ENCODE measurements at regions not wholly inside any gene's neighbourhood (a gene's known extent, or its start where the extent isn't known, plus 50 kb on each side); places are given as distances from the start of the nearest gene placed in this dataset.

GRCh38 chr6:8707369-8707768, 272.0 kb upstream of the SLC35B3 start:
- Histone ChIP-seq H2BK5ac (ENCODE audit: insufficient read length, low read length) (no peak overlapping the region), H3K79me1 (ENCODE audit: insufficient read depth, low read depth, low read length, poor library complexity, severe bottlenecking) (no peaks in the 10 kb centered on the region), H3K4ac (ENCODE audit: low read depth, low read length) (no peak overlapping the region), H2BK12ac (ENCODE audit: insufficient read length, low read depth, low read length) (no peak overlapping the region), H3K9me3 (ENCODE audit: control insufficient read depth, low read depth, low read length) (no peaks in the 10 kb centered on the region), H3T11ph (ENCODE audit: low read length) (no peak overlapping the region), H4K91ac (ENCODE audit: insufficient read length, low read depth, low read length) (no peak overlapping the region), H3K23me2 (ENCODE audit: insufficient read length, low read depth, low read length, poor library complexity, severe bottlenecking) (no peaks in the 10 kb centered on the region), H3K14ac (ENCODE audit: insufficient read depth, low read length) (no peak overlapping the region), H3K27ac (ENCODE audit: insufficient read length, low read depth, low read length) (no peak overlapping the region), H4K8ac (replicated peaks; ENCODE audit: insufficient read length, low read depth, low read length) (no peak overlapping the region), H3K56ac (ENCODE audit: insufficient read length, low read depth, low read length) (no peak overlapping the region), H3K27me3 (ENCODE audit: insufficient read depth, low read length) (no peaks in the 10 kb centered on the region), H2BK15ac (ENCODE audit: low read depth, low read length) (no peak overlapping the region), H3K79me2 (ENCODE audit: insufficient read depth, low read length) (no peaks in the 10 kb centered on the region), H3K4me1 (ENCODE audit: insufficient read depth, low read length) (no peaks in the 10 kb centered on the region), H2BK20ac (ENCODE audit: low read depth, low read length, poor library complexity, severe bottlenecking) (no peak overlapping the region), H3K9ac (ENCODE audit: extremely low read depth, insufficient read length, low read length) (no peak overlapping the region), H3K23ac (ENCODE audit: insufficient read length, low read depth, low read length) (no peak overlapping the region), H2AFZ (ENCODE audit: low read length) (no peak overlapping the region), H2BK120ac (ENCODE audit: low read depth, low read length, poor library complexity, severe bottlenecking) (no peak overlapping the region), H3K4me2 (ENCODE audit: insufficient read depth, insufficient read length, low read length) (no peak overlapping the region), H4K5ac (ENCODE audit: insufficient read length, low read depth, low read length) (no peak overlapping the region), H3K18ac (ENCODE audit: insufficient read length, low read depth, low read length) (no peak overlapping the region), H4K20me1 (ENCODE audit: control insufficient read depth, insufficient read depth, insufficient read length) (no peaks in the 10 kb centered on the region), H2AK5ac (ENCODE audit: insufficient read length, low read length) (no peak overlapping the region)
- no peaks in the 10 kb centered on the region for H3K36me3 Mint-ChIP-seq (ENCODE audit: insufficient read depth in 1 of 3, low read depth in 3 of 3)
- H3K9me3 Mint-ChIP-seq = no peaks in the 10 kb centered on the region
- H3K4me1 Mint-ChIP-seq = peaks cover 13 to 14% of the 10 kb centered on the region in 2 experiments
- WGBS (ENCODE audit: extremely low coverage, insufficient read length, low lambda C conversion rate) = no CpG with 5 or more reads among the region's 4 CpGs
- no peak for DNase-seq
- no peak overlapping the region for H3K4me3 Mint-ChIP-seq
- no peaks in the 10 kb centered on the region for H3K27me3 Mint-ChIP-seq (ENCODE audit: low read depth)
- TF ChIP-seq CTCF (conservative IDR thresholded peaks at IDR 0.05) = no peak
- H3K27ac Mint-ChIP-seq = 0 out of 7 replicates have a peak overlapping the region, but pooled peaks of 1 of the 3 experiments have one; percentile 5

Measured in H9 (cell line).